GM03348 (cell line): ENCODE measurements at regions not wholly inside any gene's neighbourhood (a gene's known extent, or its start where the extent isn't known, plus 50 kb on each side); places are given as distances from the start of the nearest gene placed in this dataset.

ENCODE experiments used
- DNase-seq: peaks from one replicate; pipeline ENCODE4 v3.0.0; 2012; ENCODE audit warnings: low spot score

DNA sequence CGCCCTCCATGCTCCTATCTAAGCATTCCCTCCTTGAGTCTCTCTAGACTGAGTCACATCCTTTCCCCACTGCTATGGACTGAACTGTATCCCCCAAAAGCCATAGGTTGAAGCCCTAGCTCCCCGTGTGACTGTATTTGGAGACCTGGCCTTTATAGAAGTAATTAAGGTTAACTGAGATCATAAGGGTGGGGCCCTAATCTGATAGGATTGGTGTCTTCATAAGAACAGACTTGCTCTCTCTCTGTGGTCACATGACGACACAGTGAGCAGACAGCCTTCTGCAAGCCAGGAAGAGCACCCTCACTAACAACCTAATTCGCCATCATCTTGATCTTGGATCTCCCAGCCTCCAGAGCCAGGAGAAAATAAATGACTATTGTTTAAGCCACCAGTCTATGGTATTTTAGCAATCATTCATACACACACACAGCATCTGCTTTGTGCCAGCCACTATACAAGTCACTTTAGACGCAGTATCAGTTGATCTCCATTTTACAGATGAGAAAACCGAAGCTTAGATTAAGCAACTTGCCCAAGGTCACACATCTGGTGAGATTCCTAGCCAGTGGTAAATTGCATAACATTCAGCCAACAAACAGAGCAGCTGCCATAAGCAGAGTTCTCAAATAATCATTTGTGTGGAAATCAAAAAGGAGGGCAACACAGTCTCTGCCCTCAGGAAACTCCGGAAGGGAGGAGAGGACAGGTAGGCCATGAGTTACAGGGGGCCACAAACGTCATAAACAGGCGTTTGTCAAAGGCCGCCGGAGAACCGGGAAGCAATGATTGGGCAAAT, 66.3 kb upstream of the HES1 start:
- DNase-seq = peak; percentile 37

DNA sequence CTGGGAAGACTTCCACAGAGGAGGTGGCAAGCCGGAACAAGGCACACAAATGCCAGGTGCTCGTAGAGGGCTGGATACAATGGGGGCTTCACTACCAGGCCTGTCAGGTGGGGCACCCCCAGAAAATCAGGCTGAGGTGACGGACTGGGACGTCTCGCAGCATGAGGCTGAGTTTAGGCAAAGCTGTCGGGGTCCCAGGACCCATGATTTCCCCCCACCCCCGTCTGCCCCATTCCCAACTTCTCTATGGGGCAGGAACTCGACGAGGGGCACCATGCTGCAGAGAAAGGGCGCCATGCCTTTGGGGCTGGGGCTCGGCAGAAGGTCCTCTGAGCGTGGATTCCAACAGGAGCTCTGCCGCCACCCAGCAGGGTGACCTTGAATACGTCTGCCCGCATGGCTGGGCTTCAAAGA, 65.7 kb upstream of the HES1 start:
- no peak for DNase-seq

DNA sequence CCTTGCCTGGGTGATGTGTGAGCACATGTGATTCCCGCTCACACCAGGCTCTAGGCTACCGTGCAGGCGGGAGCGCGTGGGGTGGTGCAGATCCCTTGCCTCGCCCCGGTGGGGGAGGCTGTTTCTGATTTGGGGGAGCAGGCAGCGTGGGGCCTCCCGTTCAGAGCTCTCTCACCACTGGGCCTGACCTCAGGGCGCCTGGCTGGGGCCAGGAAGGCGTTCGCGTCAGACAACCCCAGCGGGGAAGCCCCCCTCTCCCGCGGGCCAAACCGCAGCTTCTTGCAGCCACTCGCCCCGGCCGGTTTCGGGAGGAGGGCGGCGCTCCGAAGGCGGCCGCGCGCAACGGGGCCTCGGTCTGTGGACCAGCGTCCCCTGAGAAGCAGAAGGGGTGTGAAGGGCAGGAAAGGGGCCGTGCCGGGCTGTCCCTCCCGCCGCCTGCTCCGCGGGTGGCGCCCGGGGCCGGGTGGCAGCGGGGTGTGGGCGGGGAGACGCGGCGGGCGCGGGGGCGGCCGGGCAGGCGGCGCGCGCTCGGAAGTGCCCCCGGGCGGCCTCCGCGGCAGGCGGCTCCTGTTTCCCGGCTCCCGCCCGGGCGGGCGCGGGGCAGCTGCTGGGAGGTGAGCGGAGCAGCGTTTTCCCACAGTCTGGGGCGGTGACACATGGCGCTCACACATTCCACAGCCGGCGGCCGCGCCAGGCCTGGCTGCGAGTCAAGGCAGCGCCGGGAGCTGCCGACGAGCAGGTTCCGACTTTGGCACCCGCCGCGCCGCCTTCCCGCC, 65.1 kb upstream of the HES1 start:
- peak; percentile 93 for DNase-seq

DNA sequence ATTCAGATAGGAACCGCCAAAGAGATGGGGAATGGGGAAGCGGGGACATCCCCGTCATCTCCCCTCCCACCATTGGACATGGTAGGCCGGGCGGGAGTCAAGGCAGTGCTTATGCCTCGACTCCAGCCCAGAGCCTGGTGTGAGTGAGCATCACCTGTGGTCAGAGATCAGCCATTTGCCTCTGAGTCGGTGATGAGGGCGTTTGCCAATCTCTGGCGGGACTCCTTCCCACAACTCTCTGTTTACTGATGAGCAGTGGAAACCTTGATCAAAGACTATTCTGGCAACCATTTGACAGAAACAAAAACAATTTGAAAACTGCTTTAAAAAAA, 63.9 kb upstream of the HES1 start:
- no peak for DNase-seq

DNA sequence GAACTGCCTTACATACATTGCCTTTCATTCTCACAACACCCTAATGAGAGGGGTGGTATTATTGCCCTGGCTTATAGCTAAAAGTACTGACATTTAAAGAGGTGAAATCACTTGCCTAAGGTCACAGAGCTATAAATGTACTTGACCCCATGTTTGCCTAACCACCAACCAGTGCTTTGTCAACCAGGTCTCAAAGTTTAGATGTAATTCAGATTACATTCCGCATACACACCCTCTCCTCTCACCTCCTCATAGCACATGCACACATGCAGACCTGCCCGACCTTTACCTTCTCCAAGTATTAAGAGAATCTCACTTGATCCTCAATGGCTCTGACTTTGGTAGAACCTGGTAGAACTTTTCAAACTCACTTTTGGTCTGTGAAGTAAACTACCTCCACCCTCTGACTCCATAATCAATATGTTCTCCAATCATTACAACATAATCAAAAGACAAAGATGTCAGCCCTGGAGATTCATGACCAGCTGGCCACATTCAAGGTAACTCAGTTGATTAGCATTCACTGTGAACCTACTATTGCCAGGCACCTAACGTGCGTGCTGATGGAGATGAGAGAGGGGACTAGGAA, 63.2 kb upstream of the HES1 start:
- DNase-seq = no peak

DNA sequence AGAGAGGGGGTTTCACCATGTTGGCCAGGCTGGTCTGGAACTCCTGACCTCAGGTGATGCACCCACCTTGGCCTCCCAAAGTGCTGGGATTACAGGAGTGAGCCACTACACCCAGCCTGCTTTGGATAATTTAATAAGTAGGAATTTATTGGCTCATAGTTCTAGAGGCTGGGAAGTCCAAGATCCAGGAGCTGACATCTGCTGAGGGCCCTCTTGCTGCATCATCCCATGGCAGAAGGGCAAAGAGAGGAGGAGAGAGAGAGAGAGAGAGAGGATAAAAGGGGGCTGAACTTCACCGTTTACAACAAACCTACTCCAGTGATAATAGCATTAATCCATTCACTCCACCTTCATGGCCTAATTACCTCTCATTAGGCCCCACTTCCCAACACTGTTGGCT, 62.0 kb upstream of the HES1 start:
- no peak for DNase-seq

DNA sequence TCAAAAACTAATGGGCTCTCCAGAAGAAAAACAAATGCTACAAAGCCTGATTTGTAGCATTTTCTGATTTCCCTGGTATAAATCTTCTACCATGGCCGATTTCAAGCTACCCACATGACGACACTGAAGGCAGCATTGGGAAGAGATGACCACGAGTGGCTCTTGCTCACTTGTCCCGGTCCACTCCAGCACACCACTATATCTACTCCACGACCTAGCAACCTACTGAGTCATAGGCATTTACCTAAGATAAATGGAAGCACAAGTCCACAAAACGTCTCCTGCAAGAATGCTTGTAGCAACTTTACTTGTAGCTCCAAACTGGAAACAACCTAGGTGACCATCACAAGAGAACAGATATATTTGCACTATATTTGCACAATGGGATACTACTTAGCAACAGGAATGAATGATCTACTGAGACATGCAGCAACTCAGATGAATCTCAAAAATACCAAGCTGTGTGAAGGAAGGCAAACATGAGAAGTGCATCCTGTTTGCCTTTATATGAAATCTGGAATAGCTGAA, 60.8 kb upstream of the HES1 start:
- DNase-seq = no peak

DNA sequence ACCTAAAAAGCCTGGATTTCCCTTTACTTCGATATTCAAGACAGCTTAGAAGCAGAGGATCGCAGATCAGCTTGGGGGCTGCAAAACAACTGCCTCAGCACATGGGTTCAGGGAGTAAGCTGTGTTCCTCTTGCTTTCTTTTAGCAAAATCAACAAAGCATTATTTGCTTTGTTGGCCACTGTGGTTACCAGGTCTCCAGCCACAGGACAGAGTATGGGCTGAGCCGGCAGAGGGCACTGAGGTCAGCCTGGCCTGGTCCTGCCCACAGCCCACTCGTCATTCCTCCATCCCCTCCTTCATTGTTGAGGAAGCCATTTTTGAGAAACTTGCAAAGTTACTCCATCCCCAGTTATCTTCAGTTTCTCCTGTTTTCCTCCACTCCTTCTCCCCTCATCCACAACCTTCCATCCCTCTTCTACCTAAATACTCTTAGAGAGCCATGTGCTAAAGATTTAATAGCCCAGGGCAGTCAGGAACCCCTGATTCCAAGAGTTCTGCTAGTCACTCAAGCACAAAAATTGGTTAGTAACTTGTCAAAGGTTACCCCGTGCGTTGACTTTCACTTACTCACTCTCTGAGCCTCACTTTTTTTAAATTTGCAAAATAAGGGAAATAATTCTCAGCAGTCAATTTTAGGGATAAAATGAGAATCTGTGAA, 60.0 kb upstream of the HES1 start:
- DNase-seq = no peak

DNA sequence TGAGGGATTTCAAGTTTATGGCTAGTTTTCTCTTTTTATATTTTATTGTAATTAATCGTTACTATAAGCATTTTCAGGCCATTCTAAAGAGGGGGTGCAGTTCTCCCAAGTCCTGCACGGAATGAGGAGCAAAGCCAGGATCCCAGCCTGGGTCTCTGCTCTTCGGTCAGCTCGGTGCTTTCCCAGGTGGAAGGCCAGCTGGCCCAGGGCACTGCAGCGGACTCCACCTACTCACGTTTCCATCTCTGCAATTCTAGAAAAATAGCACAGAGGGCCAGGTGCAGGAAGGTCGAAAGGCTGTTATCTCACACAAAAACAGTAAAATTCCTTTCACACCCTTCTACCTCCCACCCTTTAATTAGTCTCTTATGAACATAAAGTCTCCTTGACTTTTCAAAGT, 59.5 kb upstream of the HES1 start:
- no peak for DNase-seq

DNA sequence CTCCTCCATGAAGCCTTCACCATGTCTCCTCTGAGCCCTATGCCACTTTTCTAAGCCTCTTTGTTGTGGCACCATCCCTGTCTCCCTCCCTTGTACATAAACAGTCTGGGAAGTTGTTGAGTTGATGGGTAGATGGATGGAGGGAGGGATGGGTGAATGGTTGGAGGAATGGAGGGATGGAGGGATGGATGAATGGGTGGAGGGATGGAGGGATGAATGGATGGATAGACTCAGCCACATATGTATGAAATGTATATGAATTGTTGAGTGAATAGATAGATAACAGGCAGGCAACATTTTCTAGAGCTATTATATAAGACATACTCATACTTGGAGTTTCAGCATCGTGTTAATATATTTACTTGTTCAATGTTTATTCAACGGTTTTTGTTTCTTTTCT, 58.3 kb upstream of the HES1 start:
- no peak for DNase-seq

DNA sequence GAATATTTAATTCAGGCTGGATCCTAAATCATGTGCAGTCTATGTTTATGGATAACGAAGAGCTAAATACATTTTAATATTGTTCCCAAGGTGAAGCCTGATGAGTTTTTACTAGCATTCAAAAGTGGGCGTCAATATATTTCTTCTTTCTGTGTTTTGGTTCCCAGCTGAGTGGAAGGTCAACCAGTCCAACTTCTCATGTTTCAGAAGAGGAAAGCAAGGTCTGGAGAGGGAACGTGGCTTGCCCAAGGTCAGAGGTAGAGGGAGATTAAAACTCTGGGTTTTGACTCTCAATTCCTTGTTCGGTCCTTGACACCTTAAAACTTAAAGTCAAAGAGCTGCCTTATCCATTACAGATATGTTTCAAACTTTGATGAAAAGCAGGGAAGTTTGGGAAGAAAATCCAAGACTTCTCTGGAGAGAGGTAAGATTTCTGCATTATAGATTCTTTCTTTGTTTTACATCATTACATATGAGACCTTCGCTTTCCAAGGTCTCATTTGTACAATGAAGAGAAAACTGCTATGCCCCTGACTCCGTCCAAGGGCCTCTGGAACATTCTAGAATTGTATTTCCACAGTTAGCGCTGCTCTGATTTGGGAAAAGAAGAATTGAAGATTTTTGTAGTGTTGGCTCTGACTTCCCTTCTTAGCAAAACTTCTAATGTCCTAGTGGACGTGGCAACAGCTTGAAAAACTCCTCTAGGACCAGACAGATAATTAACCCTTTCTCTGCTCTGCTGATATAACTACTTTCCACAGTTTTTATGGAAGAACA, 57.7 kb upstream of the HES1 start:
- DNase-seq = no peak

DNA sequence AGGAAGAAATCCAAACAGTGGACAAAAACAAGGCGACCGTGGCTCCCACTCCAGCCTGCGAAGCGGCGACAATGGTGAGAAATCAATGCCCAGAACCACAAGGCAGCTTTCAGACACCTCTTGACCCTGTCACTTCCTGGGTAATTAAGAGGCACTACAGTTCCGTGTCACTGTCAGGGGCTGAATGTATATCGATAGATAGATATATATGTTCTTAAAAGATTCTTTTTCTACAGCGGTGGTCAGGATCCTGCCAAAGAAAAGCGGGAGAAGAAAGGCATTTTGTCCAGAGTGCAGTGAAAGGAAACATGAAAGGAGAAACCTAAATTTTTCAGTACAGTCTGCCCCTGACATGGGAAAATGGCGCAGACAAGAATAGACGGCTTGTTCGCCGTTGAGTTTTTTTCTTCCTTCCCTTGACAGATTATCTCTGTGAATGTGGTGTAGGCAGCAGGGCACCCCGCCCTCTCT, 56.2 kb upstream of the HES1 start:
- no peak for DNase-seq

DNA sequence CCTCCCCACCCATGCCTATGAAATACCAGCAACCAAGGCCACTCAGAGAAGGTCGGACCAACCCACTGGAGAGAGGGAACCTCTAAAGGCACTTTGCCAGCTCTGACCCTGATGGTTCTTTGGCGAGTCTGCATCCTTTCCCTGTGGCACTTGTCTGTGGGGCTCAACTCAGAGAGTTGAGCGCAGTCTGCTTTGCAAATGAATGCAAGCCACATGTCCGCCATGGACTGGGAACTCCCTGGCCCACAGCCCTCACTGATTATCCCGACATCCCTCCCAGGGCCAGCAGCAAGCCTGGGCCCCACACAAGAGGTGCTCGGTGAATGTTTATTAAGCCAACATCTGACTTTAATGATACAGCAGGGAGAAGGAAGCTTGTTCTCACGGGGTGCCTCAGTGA, 55.5 kb upstream of the HES1 start:
- no peak for DNase-seq

DNA sequence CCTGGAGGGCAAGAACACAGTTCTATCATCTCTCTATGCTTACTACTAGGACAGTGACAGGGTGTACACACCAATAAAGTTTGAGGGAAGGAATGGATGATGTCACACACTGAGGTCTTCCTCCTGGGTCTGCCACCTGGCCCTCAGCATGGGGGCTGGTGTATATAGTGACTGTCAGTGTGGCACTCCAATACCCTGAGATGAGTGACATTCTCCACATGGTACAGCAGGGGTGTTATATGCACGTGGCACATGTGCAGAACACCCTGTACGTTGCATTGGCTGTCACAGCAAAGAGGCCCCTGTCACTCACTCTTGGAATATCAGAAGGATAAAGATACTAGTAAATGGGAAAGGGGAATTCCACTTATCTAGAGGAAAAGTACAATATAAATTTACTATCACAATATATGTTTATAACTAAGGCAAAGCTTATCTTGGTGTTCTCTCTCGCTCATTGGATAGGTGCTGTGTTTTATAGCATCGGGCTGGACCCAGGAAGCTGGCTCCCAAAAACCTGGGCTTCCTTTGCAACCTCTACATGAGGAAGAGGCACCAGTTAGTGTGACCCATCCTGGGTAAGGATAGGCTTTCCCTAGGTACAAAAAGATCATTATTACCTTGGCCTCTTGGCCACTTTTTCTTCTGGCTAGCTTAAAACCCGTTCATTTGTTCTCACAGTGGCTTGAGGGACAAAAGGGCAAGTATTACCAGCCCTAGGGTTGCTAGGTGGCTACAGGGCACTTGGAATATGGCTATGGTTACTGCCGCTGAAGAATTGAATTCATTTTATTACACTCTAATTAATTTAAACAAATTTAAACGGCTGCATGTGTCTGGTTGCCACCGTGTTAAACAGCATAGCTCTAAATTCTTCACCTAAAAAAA, 54.8 kb upstream of the HES1 start:
- DNase-seq = no peak

DNA sequence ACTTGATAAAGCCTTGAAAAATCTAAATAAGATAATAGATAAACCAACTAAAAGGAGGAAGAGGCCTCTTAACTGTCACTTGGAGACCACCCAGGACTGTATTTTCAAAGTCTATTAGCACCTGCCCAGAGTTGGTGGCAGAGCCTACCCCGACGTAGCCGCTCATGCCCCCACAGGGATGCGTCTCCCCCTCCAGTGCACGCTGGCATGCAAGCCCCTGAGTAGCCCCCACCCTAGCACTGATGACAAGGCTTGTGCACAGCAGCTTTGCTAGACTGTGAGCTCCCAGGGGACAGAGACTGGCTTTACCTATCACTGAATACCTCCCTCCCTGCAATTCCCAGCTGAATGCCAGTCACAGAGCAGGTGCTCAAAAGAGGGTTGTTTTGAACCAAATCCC, 54.1 kb upstream of the HES1 start:
- DNase-seq = no peak

DNA sequence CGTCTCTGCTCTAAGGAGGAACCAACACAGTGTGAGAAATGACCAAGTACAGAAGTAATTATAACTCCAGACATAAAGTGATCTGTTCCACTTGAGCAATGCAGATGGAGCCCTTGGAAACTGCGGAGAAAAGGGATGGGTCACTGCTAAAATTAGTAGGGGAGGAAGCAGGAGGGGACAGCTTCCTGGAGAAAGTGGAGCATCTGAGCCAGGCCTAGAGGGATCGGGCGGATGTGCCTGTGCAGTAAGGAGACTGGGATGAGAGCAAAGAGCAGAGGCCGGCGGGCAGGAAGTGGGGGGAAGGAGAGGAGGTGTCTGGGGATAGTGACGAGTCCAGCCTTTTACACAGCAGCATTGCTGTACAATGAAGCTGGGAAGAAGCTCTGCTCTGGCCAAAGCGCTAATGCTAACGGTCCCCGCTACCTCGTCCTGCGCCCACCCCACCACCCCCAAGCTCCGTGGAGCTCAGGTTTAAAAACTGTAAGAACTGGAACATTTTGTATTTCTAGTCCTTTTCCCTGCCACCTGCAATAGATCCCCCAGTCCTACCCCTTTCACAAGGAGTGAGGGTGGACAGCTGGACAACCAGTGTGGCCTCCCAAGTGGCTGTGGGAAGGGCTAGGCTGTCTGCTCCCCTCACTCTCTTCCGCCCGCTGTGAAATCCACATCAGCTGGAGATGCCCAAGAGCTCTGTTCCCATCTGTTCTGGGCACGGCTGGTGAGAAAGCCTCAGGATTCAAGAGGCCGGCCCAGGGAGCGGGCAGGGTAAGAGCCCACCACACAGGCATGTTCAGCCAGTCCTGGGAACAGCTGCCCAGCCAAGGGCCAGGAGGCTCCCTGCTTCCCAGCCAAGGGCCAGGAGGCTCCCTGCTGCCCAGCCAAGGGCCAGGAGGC, 53.0 kb upstream of the HES1 start:
- peak; percentile 78 for DNase-seq

DNA sequence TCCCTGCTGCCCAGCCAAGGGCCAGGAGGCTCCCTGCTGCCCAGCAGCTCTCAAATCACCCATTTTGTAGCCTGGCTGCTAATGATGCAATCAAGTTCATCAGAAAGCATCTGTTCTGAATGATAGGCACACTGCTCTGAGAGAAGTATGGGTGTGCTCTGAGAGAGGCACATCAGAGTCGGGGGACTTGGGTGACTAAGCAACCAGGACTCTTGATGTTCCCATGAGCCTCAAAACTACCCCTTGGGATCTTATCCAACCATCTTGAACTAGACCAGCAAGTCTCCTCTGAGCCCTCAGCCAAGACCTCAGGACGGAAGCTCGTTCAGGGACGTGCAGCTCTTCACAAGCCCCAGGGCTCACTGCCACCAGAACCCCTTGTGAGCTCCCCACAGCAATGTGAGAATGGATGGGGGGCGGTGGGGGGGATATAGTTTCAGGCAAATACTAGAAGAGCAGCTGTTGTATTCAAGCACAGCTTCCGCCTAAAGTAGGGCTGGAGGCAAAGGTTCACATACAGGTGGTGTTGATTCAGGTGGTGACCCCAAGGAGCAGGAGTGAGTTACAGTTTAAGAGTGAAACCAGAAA, 52.2 kb upstream of the HES1 start:
- no peak for DNase-seq

DNA sequence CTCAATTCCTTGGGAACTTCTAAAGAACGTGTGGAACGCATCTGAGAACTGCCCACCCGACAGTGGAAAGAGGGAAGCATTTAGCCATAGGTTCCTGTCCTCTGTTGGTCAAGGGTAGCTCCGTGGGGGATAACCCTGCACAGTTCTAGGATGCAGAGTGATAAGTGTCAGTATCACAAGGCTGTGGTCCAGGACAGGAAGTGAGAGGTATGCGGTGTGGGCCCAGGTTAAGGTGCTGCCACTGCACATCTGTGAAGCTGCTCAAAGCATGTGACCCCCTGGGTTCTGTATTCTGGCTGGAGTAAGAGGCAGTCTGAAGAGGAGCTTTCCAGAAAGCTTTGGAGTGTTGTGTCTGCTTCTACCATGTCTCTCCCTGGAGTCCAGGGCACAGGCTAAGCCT, 51.7 kb upstream of the HES1 start:
- DNase-seq = no peak
